ENCODE measurements at regions not wholly inside any gene's neighbourhood (a gene's known extent, or its start where the extent isn't known, plus 50 kb on each side); places are given as distances from the start of the nearest gene placed in this dataset.
"Not testable (repeated sequence)": the region's sequence is repeated elsewhere in the genome, so short reads cannot be mapped to it uniquely, and the experiment has no call there.

DNA sequence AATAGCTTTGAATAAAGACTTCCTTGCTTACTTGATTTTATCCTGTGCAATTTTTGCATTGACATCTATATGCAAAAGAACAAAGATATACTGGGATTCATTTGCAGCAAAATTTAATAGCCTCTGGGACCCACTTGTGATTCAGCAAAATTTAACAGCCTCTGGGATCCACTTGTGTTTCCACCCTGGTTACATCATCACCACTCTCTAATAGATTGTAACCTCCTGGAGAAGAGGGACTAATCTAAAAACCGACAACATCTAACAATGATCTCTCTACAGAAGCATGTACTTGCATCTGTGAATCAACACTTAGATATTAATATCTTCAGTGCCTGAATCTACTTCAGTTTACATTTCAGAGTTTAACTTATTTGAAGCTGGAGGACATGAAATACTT, 202.0 kb upstream of the CPHXL start:
- DNase-seq = no peak

DNA sequence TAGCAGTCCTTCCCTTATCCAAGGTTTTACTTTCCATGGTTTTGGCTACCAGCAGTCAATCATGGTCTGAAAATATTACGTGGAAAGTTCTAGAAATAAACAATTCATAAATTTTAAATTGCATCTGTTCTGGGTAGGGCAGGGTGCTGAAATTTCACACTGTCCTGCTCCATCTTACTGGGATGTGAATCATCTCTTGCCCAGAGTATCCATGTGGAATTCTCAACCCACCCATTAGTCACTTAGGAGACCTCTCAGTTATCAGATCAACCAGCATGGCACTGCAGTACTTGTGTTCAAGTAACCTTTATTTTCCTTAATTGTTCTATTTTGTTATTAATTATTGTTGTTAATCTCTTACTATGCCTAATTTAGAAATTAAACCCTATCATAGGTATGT, 202.8 kb upstream of the CPHXL start:
- DNase-seq = no peak

DNA sequence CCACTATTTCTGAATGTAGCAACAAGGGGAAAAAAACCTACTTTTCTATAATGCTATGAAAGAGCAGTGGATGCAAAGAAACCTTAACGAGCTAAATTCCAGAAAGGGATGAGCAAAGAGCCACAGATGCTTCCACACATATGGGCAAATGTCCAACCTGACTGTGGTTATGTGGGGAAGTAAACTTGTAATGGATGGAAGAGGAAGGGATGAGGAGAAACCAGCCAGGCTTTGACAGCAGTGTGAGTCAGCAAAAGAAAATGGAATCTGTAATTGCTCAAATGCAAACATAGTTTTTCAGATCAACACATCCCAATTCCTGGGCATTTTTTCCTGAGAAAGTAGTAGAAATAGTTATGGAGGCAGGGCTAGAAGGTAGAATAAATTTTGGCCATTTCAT, 204.8 kb upstream of the CPHXL start:
- no peak for DNase-seq

GRCh38 chr16:75931970-75932369, 205.7 kb upstream of the CPHXL start:
- DNase-seq = no peak

DNA sequence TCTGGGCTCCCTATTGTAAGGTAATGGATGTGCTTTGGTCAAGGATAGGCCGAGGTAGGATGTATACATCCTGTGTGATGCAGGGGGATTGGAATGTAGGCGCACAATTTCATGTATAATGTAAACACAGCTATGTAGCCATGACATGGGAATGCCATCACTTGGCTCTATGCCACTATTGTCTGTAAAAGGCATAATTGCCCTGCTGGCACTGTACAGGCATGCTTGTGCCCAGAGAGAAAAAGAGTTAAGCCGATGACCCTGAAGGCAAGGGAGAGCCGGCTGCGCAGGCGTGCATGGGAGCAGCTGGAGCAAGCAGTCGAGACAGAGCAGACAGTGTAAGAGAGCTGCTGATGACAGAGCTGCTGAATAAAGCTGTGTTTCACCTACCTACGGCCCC, 212.5 kb upstream of the CPHXL start:
- no peak for DNase-seq

GRCh38 chr16:75942351-75942750, 216.1 kb upstream of the CPHXL start:
- no peak for DNase-seq

DNA sequence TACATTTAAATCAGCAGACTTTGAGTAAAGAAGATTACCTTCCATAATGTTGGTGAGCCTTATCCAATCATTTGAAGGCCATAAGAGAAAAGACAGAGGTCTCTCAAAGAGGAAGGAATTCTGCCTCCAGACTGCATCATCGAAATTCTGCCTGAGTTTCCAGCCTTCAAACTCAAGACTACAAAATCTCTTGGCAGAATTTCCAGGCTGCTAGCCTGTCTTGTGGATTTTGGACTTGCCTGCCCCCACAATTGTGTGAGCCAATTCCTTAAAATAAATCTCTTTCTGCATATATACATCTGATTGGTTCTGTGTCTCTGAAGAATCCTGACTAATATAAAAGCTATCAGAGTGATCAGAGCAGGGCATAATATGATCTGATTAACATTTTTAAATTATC, 216.6 kb upstream of the CPHXL start:
- DNase-seq = no peak

DNA sequence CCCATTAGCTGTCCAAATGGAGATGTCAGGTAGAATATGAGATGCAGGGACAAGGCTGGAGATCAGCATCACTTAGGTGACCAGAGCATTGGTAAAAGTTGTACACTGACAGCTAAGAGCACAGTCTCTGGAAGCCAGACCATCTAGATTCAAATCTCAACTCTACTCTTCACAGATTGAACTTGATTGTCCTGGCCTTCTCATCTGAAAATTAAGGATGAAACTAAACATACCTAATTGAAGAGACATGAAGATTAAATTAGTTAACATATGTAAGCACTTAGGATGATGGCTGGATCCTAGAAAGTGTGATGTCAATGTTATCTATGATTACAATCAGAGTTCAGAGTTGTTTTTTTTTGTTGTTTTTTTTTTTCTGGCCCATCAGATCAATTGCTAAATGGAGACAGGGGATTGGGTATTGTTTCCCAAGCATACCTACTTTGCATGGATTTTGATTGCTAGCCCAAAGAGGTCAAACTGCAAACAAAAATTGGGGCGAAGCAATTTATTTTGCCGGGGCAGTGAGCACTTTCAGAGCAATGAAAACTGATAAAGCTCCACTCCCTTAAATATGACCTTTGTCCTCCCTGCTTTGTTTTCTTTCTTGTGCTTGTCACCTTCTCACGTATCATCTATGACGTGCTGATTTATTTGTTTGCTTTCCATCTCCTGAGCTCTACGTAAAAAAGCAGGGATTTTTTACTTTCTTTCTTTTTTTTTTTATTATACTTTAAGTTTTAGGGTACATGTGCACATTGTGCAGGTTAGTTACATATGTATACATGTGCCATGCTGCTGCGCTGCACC, 217.6 kb upstream of the CPHXL start:
- DNase-seq = no peak

DNA sequence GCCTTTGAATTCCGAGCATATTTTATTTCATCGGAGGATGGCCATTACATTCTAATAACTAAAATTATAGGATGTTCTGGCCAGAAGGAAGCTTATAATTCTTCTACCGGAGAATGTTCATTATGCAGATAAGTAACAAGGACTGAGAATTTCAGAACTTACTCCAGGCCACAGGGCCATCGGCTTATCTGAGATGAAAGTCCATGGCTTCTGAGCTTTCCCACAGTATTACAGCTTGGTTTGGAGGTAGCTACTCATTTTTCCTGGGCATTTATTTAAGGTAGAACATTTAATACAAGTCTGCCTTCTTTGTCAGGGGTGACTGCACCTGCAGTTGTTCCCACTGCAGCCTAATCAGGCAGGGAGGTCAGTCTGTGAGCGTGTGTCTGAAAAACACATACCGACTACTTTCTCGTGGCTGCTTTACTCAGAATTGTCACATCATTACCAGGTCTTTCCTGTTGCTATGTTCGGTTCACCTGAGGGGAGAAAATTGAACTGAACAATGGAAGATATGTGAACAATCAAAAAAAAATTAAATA, 219.7 kb upstream of the CPHXL start:
- DNase-seq = no peak

DNA sequence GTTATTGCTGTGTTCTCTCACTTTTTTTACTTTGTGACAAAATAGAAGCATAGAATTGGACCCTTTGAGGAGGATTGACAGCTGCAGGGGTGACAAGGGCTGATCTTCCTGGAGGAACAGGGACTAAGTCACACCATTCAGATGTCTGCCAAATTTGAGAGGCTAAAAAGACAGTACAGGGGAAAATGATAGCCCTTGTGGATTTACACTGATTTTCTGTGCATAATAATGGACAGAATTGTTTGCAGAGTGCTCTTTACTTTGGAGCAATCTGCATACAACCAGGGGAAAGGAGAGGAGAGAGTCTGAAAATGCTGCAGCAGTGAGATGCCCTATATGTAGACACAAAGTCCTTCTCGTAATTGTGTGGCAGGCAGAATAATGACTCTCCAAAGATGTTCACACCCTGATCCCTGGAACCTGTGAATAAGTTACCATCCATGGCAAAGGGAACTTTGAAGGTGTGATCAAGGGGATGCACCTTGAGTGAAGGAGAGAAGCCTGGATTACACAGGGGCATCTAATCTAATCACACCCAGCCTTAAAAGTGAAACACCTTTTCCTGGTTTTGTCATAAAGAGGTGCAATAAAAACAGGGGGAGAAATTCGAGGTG, 221.4 kb upstream of the CPHXL start:
- no peak for DNase-seq

GRCh38 chr16:75948441-75948840, 222.2 kb upstream of the CPHXL start:
- no peak for DNase-seq

- DNase-seq = no peak
These were observed 222.6 kb upstream of the CPHXL start for GRCh38 chr16:75948886-75949285.

DNA sequence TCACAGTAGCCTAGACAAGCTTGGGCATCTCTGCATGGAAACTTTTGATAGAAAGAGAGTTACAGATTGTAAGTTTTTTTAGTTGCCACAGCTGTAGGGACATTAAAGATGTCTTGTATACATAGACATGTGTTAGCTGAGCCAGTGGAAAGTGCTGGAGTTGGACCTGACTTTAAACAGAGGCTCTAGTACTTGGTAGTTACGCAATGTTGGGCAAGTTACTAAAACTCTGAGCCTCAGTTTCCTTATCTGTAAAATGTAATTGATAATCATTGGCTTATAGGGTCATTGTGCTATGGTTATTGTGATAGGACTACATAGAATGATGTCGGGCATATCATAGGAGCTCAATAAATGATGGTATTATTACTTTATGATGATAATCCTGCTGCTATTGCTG, 225.8 kb upstream of the CPHXL start:
- DNase-seq = no peak

- DNase-seq = no peak
These were observed 231.6 kb upstream of the CPHXL start for GRCh38 chr16:75957870-75958269.

GRCh38 chr16:75965504-75966374, 239.4 kb upstream of the CPHXL start:
- no peak for DNase-seq

- DNase-seq = not testable (repeated sequence)
These were observed 242.8 kb upstream of the CPHXL start for GRCh38 chr16:75969120-75969519.

DNA sequence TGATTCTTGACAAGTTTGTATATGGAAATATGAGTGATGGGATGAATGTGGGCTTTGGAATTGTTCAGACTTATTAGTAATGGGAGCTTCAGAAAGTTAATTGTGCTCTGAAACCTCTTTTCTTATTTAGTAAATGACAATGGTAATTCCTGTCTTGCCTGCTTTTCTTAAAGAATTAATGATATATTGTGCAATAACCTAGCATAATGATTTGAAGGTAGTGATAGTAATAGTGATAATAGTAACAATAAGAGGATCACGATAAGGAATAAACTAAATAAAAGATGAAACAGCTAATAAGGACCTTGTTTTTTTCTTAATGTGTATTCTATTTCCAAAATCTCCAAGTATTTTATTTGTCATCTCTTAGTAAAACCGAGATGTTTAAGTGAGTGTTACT, 245.0 kb upstream of the CPHXL start:
- no peak for DNase-seq

DNA sequence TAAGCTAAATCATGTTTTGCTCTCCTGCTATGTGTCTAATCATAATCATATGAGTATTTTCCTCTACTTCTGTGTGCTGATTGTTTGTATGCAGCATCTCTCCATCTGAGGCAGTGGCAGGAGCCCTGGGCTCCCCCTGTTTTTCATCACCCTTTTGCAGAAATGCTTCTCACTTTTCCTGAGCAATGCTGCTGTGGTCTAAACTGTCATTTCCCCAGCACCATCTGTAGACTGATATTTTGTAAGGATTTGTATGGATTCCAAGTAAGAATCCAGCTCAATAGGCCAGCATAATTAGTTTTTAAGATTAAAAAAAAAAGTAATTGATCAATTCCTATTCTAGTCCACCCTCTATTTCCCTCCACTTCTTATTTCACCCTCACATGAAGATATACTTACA, 257.0 kb upstream of the CPHXL start:
- DNase-seq = no peak

- DNase-seq = no peak
These were observed 257.6 kb upstream of the CPHXL start for GRCh38 chr16:75983741-75984381.

GRCh38 chr16:75987323-75987722, 261.0 kb upstream of the CPHXL start:
- DNase-seq = no peak

DNA sequence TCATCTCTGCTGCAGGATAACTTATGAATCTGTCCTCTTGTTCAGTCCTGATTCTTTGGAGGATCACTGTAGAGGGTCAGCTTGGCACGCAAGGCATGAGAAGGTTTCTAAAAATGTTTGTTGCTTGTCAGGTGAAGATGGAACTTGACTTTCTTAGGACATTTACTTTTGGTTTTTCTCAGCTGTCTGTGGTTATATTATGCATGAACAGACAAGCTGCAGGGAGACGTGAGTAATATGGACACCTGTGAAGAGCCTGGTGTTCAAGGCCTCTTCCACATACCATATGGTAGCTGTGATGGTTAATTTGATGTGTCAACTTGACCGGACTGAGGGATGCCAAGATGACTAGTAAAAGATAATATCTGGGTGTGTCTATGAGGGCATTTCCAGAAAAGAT, 270.2 kb upstream of the CPHXL start:
- no peak for DNase-seq

DNA sequence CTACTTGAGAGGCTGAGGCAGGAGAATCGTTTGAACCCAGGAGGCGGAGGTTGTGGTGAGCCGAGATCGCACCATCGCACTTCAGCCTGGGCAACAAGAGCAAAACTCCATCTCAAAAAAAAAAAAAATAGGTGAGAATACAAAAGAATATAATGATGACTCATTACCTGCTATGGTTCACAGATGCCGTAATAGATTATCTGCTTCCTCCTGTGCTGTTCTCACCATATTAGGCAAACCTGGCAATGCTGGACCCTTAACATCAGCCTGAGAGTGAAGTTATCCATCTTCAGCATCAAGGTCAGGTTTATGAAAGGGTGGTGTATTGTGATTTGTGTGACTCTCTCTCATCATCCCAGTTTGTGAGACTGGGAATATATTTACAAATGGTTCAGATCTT, 271.3 kb upstream of the CPHXL start:
- no peak for DNase-seq

- DNase-seq = no peak
These were observed 269.6 kb upstream of the CNTNAP4 start for GRCh38 chr16:76007645-76008044.

Measured in femur (tissue), 1 donor.